Upper lobe of left lung (tissue), 4 donors: ENCODE measurements at regions not wholly inside any gene's neighbourhood (a gene's known extent, or its start where the extent isn't known, plus 50 kb on each side); places are given as distances from the start of the nearest gene placed in this dataset.
"Not testable (repeated sequence)": the region's sequence is repeated elsewhere in the genome, so short reads cannot be mapped to it uniquely, and the experiment has no call there.

Experiments
- CTCF ChIP-seq, 6 experiments: fragments of 450-650 bp in 4 of 6; fragments of 200-600 bp in 2 of 6; sonication (generic) in 2 of 6; IDR thresholded peaks; one replicate each; pipeline ENCODE4 v1.5.1; 2016 to 2019; ENCODE audit warnings: antibody characterized with exemption in 6 of 6
- POLR2A ChIP-seq, 4 donors: fragments of 450-650 bp; IDR thresholded peaks; one replicate each; pipeline ENCODE4 v1.5.1; 2016 to 2017; ENCODE audit warnings: antibody characterized with exemption in 4 of 4, mild to moderate bottlenecking in 2 of 4

DNA sequence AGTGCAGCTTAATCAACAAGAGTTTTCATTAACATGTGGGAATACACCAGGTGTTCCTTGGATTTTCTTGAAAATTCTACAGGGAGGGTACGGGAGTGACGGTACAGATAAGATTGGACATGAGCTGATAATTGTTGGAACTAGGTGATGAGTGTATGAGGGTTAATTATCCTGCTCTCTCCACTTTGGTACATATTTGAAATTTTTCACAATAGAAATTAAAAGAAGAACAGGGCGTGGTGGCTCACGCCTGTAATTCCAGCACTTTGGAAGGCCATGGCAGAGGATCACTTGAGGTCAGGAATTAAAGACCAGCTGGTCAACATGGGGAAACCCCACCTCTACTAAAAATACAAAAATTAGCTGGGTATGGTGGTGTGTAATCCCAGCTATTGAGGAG lies 87.1 kb upstream of the DGCR6 start:
- TF ChIP-seq CTCF, POLR2A (IDR thresholded peaks at IDR 0.05): not testable (repeated sequence)
